ENCODE measurements at regions not wholly inside any gene's neighbourhood (a gene's known extent, or its start where the extent isn't known, plus 50 kb on each side); places are given as distances from the start of the nearest gene placed in this dataset.

DNA sequence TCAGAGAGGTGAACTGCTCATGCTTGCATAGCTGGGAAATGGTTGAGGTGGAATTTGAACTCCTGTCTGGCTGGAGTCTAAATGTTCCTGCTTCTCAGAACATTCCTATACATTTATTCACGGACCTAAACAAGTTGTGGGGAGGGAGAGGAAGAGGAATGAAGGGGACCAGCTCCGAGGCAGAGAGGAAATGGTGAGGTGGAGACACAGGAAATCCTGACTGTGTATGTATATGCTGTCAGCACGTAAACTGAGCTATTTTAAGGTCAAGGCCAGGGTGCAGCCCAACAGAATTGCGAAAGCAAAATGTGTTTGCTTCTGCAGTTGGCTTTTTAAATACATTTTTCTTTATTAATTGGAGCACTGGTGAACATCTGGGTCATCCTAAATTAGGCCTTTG, 74.1 kb upstream of the POMGNT2 start:
- DNase-seq (ENCODE audit: low spot score), result peak; percentile 42

DNA sequence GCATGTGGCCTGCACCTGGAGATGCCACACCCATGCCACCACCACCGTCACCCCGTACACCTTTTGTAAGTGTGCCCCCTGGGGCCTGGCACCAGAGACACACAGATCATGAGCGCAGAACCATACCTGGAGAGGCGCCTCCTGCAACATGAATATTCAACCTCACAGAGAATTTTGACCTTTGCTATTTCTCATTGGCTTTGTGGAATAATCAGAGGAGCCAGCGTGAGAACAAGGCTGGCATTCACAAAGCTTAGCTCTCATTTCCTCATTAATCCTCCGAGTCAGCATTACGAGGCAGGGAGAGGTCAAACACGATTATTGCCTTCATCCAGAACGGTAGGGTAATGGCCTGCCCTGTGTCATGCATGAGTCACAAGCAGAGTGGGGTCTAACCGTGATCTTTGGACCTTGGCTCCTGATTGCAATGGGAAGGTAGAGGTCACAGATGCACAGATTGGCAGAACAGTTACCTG, 73.0 kb upstream of the POMGNT2 start:
- peak; percentile 90 for DNase-seq (ENCODE audit: low spot score)

DNA sequence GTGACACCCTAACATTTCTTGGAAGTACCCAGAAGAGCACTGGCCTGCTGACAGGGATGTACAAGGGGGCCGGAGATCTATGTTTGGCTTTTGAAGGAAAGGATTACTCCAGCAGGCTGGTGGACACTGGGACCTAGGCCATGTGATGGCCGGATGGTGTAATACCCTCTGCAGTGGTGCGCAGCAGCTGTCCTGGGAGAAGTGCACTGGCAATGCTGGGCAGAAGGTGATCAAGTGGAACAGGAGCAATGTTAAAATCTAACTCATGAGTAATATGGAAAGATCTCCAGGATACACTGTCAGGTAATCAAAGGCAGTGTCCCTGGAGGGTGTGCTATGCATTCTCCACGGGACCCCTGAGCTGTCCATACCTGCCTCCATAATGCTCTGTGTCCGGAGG, 71.2 kb upstream of the POMGNT2 start:
- no peak for DNase-seq (ENCODE audit: low spot score)

DNA sequence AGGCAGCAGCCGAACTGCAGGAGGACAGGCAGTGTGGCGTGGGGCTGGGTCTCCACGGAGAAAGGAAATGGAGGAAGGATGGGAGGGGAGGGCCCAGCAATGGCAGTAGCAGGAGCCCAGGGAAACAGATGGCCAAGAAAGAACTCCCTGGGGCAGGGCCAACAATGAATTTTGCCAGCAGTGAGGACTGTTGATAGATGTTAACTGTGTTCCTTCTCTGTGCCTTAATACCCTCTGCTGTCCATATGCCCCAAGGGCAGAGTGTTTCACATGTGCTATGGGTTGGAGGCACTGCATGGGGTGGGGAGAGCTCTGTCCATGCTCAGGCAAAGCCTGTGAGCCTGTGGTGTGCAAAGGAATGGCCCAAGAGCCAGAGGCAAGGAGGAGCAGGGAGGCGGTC, 70.8 kb upstream of the POMGNT2 start:
- DNase-seq (ENCODE audit: low spot score), result no peak

DNA sequence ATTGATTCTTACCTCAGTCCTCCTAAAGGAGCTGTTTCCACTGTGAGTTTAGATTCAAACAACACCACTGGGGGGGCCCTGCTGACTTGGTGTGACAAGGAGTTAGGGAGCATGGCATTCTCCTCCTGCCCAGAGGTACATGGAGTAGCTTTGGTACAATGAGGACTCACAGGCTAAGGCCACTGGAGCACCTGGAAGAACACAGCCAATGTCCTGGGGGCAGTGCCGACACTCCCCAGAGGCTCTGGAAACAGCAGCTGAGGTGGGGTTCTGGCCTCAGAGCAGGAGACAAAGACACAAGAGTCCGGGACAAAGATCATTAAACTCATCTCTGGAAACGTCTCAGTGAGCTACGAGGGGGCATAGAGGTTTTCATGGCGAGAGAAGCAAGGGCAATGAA, 69.7 kb upstream of the POMGNT2 start:
- no peak for DNase-seq (ENCODE audit: low spot score)

DNA sequence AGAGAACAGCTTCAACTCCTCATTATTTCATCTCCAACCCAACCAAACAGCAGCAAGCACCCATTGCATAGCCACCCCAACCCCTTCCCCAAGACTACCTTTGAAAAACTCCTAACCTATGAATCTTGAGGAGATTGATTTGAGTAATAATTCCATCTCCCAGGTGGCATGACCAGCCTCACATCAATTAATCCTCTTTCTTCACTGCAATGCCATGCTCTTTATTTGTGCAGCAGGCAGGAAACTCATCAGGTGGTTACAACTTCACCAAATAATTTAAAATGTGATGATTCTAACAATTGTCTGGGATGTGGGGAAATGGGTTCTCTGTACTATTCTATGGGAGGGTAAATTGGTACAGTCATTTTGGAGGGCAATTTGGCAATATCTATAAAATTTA, 68.1 kb upstream of the POMGNT2 start:
- no peak for DNase-seq (ENCODE audit: low spot score)

DNA sequence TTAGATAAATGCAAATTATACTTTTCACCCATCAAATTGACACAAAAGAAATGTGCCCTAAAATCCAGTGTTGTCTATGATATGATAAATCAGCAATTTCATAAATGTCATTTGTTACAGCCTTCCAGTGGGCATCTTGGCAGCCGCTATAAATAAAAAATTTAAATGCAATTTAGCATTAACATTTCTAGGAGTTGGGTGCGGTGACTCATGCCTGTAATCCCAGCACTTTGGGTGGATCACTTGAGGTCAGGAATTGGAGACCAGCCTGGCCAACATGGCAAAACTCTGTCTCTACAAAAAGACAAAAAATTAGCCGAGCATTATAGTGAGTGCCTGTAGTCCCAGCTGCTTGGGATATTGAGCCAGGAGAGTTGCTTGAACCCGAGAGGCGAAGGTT, 65.9 kb upstream of the POMGNT2 start:
- DNase-seq (ENCODE audit: low spot score), result no peak

DNA sequence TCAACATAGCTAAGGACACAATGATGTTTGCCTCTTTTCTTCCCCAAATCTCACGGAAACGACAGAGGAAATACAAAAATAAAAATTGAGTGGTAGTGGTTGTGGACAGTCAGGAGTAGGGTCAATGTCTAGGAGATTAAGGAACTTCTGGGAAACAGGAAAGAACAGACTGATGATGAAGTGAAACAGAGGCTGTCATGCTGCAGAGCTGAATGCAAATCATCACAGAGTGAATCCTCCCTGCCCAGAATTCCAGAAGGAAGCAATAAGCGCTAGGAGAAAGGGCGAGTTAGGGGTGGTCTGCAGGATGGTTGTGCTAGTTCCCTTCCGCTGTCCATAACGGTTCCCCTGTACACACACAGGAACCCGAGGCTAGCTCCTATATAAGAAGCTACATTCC, 64.7 kb upstream of the POMGNT2 start:
- no peak for DNase-seq (ENCODE audit: low spot score)

DNA sequence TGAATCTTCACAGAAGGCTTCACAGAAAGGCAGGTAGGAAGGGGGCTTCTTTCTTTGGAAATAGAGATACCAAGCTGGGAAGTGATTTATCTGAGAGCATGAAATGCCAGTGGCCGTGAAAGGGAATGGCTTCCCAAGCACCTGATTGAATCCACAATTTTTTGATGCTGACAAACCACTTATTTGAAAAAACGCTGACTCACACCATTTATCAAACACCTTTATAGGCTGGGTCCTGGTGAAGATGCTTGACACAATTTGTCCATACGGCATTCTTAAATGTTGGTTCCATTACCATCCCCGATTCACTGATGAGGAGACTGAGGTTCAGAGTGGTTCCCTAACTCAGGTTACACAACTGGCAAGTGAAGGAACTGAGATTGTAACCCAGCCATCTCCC, 64.1 kb upstream of the POMGNT2 start:
- DNase-seq (ENCODE audit: low spot score), result no peak

DNA sequence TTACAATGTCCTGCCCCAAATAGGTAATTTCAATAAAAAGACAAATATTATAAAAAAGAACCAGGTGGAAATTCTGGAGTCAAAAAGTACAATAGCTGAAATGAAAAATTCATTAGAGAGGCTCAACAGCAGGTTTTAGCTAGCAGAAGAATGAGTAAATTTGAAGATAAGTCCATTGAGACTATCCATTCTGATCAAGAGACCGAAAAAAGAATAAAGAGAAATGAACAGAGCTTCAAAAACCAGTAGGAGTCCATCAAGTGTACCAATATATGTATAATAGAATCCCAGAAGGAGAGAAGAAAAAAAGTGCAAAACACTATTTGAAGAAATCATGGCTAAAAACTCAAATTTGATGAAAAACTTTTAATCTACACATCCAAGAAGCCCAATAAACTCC, 60.5 kb upstream of the POMGNT2 start:
- no peak for DNase-seq (ENCODE audit: low spot score)

DNA sequence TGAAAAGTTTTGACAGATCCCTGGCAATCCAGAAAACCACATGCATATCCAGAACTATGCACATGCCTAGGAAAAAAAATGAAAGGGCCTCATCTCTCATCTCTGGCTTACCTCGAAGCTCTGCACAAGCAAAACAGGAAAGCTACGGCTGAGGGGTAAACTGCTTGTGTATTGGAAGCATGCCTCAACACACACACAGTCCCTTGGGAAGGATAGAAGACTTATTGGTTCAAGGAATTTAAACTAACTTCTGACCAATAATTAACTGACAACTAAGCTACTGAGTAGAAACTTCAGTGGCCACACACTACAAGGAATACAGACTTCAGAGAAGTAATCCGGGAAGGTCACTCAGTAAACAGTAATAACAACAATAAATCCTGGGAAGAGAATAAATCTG, 59.9 kb upstream of the POMGNT2 start:
- no peak for DNase-seq (ENCODE audit: low spot score)

DNA sequence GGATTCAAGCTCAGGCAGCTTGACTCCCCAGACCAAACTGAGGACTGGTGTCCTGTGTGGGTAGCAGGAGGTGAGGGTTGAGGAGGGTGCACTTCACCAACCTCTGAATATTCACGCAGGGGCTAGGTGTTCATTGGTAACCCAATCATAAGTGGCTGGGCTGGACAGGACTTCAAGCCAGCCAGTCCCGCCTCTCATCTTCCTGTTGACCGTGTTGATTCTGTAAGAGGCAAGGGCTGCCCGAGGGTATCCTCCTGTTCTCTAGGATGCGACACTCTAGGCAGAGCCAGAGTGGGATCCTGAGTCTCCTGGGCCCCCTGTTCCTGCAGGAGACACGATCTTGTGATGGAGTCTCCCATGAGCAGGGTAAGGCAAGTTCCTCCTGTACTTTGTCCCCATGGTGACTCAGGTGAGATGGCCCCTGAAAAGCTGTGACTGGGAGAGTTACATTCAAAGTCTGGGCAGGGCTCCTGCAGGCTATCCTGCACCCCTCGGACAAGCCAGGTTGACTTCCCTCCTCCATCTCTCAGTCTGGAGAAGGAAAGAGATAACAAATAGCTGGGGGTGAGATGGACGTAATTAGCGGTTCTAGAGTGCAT, 58.1 kb upstream of the POMGNT2 start:
- no peak for DNase-seq (ENCODE audit: low spot score)

DNA sequence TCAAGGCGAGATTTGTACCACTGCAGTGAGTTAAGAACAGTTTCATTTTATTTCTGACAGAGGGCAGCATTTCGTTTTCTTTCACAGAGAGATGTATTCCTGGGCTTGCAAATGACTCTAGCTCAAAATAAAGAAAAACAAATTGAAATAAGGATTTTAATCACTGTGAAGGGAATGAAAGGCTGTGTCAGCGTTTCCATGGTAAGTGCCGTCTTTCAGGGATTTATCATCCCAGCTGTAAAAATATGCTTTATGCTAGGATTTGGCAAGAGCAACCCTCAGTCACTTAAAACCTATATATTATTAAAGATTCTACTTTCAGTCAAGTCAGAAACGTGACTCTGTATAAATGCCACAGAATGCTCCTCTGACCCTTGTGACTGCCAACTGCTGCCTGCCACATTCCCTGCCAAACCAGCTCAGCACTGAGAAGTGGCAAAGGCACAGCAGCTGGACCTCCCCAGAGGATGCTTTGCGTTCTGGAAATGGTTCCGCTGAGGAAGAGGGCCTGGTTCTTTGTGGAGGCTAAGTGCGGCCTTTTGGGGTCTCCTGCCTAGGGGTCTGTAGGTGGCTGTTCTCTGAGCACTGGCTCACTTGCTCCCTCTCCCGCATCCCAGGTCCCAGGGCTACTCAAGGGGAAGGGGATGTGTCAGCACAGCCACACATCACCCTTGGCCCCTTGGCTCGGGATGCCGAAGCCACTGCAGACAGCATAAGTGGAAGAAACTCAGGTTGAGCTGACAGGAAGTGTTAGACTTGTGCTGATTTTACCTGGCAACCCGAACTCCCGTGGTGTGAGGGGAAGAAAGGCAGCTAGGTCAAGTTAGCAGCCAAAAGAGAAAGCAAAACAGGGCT, 56.6 kb upstream of the POMGNT2 start:
- no peak for DNase-seq (ENCODE audit: low spot score)

DNA sequence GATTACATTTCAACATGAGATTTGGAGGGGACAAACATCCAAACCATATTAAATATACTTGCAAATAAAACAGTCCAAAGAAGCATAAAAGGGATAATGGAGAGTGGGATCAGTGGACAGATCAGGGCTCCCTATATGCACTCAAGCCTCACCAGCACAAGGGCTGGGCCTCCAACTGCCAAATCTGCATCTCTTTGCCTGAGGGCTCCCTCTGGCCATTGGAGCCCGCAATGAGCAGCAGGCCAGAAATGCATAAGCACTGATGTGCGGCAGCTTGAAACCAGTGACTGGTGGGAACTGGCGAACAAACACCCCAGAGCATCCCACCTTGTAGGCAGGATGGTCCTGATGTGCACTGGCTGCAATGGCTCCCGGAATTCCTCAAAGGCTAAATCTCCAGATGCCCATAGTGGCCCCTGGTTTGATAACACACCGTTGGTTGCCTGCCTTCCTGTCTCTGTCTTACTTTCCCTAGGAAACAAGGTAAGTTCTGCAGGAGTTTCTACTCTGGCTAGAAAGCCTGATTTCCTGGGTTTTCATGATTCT, 55.9 kb upstream of the POMGNT2 start:
- DNase-seq (ENCODE audit: low spot score), result no peak

DNA sequence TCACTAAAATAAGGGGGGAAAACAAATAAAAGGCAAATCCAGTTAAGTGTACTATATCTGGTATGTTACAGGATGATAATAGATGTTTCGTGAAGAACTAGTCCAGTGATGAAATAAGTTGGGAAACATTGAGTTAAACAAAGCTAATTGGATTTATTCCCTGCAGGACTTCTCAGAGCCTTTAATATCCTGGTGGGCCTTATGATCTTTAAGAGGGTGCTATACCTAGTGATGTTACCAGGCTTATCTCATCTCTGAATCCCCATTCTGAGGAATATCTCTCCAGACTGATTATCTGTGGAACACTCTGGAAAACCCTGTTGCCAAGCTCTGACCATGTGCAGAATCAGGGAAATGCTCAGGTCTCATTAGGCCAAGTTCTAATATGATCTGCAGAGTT, 54.8 kb upstream of the POMGNT2 start:
- DNase-seq (ENCODE audit: low spot score), result no peak

DNA sequence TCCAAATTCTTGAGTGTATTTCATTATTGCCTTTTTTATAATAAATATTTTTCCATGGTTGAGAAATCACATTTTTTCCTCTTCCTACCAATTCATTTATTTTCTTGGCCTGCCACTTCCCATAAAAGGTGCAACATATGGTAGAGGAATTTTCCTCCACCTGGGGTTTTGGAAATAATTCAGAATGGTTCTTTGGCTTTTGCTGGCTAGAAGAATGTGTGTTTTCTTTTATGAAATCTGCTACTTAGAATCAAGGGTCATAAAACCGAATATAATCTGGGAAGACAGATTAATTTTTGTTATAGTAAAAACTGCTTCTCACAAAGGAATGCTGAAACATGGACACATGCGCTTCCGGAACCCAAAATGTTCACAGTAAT, 54.0 kb upstream of the POMGNT2 start:
- DNase-seq (ENCODE audit: low spot score), result no peak

DNA sequence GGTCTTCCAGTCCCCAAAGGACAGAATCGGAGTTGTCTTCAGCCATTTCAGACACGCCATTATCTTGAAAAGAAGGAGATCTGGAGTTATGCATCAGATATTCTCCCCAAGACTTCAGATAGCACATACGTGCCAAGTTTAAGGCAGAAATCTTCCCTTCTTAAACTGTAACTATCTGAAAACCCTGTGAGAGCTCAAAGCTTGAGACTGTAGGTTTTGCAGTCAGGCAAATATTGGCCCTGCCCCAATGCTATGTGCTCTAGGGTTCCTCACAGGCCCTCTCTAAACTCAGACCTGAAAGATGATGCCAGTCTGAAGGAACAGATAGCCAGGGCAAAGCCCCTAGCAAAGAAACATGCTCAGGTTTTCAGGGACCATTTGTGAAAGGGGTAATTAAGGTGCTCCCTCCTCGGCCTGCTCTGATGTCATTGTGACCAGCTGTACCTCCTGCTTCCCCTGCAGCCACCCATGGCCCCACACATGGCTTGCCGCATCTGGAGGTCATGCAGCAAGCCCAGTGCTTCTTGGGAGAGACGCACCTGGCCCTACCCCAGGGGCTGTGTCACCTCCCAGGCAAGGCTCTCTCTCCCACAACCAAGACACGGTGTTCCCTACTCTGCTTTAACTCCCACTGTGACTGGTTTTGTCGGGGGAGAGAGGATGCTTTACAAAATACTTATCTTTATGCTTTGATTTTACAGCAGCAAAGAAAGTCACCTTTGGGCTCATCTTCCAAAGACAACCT, 53.4 kb upstream of the POMGNT2 start:
- DNase-seq (ENCODE audit: low spot score), result no peak

DNA sequence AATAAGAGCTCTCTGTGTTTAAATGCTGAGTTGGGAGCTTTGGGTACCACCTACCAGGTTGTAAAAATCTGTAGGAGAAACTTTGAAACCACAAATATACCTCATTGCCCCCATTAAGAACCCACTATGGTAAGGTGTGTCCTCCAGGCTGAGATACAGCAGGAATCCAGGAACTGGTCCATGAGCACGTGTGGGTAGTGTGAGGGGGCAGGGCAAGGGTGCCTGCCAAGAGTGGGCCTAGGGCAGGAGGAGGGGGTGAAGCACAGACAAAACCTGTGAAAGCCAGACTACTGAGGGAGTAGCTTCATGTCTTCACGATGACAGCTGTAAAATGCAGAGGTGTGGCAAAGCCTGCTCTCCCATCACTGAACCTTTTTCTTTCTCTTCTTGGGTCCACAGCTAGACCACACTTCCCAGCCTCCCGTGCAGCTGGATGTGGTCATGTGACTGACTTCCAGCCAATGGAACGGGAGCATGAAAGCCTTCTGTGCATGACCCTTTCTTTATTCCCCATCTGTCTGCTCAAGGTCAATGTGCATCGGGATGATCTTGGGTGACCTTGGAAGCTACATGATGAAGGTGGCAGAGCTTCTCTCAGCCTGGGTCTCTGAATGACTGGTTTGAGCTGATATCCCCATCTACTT, 51.1 kb upstream of the POMGNT2 start:
- DNase-seq (ENCODE audit: low spot score), result no peak

DNA sequence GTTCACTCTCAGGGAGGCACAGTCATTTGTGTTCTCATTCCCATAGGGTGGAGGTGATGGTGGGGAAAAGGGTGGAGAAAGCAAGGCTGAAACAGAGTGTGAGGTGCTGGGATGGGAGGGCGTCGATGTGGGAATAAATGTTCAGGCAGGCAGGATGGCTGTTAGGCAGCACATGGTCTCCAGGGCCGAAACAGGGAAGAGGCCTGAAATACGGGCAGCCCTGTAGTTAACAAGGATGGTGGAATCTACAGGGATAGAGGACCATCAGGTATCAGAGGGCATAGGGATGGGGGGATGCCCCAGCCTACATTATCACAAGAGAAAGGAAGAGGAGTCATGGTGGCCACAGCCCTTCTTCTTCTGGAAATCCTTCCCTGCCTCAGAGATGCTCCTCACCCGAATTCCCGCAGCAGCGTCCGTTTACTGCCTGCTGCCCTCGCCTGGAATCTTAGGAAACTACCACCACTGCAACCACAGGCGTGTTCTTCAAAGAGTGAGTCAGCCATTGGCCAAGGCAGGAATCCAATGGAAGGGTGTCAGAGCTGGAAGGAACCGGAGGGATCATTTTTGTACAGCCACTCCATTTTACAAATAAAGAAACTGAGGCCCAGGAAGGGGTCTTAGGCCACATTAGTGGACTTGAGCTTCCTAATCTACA, 49.7 kb upstream of the POMGNT2 start:
- DNase-seq (ENCODE audit: low spot score), result peak; percentile 75

Data from mucosa of gallbladder (tissue), 1 donor.